MG63 (cell line): ENCODE measurements at regions not wholly inside any gene's neighbourhood (a gene's known extent, or its start where the extent isn't known, plus 50 kb on each side); places are given as distances from the start of the nearest gene placed in this dataset.

Experiments used
- DNase-seq: peaks from one replicate; pipeline ENCODE4 v3.0.0-alpha.2; 2020
- H3K27me3 ChIP-seq: fragments of 250-450 bp; sonication (Bioruptor Pico); 2 replicates; pipeline ENCODE4 v1.5.1; 2020; ENCODE audit warnings: mild to moderate bottlenecking, moderate library complexity
- H3K36me3 ChIP-seq: fragments of 250-450 bp; sonication (Bioruptor Pico); 2 replicates; pipeline ENCODE4 v1.5.1; 2020; ENCODE audit warnings: mild to moderate bottlenecking, moderate library complexity
- H3K4me3 ChIP-seq: fragments of 250-450 bp; sonication (Bioruptor Pico); 2 replicates; pipeline ENCODE4 v1.5.1; 2020; ENCODE audit warnings: mild to moderate bottlenecking, moderate library complexity
- H3K9me3 ChIP-seq: fragments of 250-450 bp; sonication (Bioruptor Pico); 2 replicates; pipeline ENCODE4 v1.5.1; 2020; ENCODE audit warnings: mild to moderate bottlenecking, moderate library complexity

DNA sequence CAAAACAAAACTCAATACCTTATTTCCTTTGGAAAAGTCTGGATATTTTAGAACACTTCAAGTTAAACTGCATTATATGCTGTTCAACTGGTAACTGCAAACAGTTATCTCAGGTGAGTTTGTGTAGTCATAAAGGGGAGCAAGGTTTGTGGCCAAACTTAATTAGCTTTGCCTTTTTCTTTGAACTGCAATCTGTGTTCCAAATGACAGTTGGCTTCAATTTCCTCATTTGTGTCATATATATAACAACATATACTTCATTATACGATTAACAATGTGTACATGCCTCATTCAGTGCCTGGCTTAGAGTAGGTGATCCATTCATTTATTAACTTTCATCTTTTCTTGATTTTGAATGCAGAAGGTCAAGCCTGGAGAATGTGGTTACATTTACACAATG lies 55.8 kb downstream of the KCNE4 start:
- no peaks in the 10 kb centered on the region for H3K27me3 ChIP-seq
- no peaks in the 10 kb centered on the region for H3K9me3 ChIP-seq
- no peak overlapping the region for H3K4me3 ChIP-seq
- DNase-seq, result no peak
- no peaks in the 10 kb centered on the region for H3K36me3 ChIP-seq

DNA sequence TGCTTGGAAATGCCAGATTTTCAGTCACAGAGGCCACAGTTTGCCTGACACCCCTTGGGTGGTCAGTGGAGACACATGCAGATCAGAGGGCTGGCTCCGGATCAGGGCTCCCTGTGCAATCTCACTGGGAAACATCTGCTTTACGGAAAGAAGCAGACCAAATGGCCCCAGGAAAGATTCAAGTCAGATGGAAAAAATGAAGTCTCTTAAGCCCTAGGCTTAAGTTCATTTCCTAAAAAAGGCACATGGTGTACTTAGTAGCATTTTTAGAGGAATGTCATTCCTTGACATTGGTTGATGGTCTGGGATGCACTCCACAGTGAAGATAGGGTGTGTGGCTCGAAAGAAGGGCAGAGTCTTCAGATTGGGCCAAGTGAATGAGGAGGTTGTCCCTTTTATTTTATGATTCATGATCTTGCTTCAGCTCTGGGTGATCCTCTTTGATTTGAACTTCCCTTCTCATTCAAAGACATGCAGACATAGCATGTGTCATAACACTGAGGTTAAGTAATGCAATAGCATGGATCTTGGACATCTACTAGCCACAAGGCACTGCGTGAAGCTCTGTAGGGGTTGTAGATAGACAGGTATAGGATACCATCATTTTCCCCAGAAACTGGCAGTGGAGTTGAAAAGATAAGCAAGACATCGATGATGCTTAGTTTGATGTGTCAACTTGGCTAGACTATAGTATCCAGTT lies 56.5 kb downstream of the KCNE4 start:
- Histone ChIP-seq H3K4me3 (no peak overlapping the region), H3K9me3 (no peaks in the 10 kb centered on the region), H3K36me3 (no peaks in the 10 kb centered on the region), H3K27me3 (no peaks in the 10 kb centered on the region)
- DNase-seq, result no peak

DNA sequence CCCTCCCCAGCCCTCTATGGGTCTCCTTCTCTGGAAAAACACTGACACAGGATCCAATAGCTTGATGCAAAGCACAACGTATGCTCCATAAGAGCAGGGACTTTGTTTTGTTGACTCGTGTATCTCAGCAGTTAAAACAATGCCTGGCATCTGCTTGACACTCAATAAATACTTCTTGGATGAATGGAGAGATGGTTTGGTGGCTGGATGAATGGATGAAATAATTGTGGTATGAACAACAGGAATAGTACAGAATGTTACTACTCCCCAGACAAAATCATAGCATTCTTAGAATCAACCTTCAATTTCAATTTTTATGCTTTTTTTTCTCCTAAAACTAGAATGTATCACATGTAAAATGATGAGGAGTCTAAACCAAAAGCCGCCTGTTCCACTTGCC lies 57.4 kb downstream of the KCNE4 start:
- Histone ChIP-seq H3K27me3 (no peaks in the 10 kb centered on the region), H3K4me3 (no peak overlapping the region), H3K36me3 (no peaks in the 10 kb centered on the region), H3K9me3 (no peaks in the 10 kb centered on the region)
- no peak for DNase-seq

DNA sequence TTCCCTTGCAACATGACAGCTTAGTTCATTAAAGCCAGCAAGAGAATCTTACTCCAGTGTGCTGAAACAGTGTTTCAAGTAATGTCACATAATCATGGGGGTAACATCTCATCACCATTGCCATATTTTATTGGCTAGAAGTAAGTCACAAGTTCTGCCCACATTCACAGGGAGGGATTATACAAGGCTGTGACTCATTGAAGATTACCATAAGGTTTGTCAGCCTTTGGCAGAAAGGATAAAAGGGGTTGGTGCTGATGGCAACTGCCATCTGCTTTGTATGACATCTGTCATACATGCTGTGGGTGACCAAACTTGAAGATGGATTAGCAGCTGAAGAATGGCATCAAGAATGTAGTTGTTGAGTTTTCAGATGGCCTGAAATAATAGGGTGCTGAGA lies 61.2 kb downstream of the KCNE4 start:
- no peaks in the 10 kb centered on the region for H3K27me3 ChIP-seq
- no peak for DNase-seq

DNA sequence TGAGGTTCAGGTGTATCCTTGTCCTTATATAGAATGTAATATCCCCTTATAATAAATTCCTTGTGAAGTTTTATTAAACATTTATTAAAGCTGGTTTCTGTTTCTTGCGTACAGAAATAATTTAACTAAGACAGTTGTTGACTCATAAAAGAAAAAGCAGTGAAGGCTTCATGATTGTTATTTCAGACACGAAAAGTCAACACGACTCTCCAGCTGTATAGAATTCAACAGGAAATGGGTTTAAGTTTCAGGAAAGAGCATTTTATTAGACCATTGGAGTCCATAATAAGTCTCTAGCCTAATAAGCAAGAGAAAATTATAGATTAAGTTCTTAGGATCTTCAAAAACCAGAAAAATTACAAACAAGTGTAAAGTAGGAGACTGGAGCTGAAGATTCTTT lies 62.2 kb downstream of the KCNE4 start:
- no peaks in the 10 kb centered on the region for H3K36me3 ChIP-seq
- no peak overlapping the region for H3K4me3 ChIP-seq
- no peaks in the 10 kb centered on the region for H3K9me3 ChIP-seq
- no peaks in the 10 kb centered on the region for H3K27me3 ChIP-seq
- no peak for DNase-seq

More for the DNA sequence above, 61.2 kb downstream of the KCNE4 start:
- Histone ChIP-seq H3K4me3 (no peak overlapping the region), H3K36me3 (no peaks in the 10 kb centered on the region), H3K9me3 (no peaks in the 10 kb centered on the region)

DNA sequence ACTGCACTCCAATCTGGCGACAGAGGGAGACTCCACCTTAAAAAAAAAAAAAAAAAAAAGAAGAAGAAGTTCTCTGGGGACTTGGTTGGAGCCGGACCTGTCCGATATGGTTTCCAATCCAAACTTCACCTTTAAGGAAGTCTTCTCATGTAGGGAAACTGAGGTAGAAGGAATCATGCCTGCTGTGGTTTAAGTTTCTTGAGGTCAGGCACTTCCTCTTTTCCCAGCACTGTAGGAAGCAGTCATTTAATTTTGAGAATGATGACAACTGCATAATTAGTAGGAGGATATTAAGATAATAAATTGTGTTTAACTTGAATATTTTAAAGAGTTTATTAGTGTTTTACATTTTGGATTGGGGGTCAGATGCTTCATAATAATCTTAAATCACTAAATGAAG lies 62.9 kb downstream of the KCNE4 start:
- H3K9me3 ChIP-seq, result no peaks in the 10 kb centered on the region
- DNase-seq, result no peak
- no peak overlapping the region for H3K4me3 ChIP-seq
- no peaks in the 10 kb centered on the region for H3K27me3 ChIP-seq
- no peaks in the 10 kb centered on the region for H3K36me3 ChIP-seq

DNA sequence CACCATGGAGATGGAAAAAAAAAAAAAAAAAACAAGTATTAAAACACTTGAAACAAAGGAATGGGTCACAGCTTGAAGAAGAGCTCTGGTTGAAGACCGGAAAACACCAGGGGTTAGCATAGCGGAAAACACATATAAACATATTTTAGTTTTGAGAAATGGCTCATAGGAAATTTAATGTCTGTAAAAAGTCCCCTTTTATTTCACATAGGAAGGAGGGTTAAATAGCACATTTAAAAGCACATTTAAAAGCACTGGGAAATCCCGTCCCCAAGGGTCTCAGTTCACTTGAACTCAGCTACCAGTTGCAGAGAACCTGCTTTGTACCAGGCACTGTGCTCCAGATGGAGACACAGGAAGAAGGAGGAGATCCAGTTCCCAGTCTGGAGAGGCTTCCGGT lies 65.5 kb downstream of the KCNE4 start:
- Histone ChIP-seq H3K9me3 (no peaks in the 10 kb centered on the region), H3K4me3 (no peak overlapping the region)

DNA sequence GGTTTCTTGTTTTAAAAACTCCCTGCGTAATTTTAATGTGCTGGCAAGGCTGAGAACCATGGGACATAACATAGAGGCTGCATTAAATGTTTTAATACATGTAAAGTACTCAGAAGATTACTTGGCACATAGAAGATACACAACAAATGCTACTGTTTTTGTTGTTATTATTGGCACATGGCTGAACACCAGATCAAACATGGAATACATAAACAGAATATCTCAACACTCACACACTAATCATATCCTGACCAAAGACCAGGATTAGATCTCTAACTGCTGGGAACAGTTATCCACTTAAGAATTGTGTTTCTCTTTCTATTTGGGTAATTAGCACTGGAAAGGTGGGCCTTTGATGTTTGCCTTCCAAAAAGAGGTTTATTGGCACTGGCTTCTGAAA lies 69.3 kb downstream of the KCNE4 start:
- no peak for DNase-seq
- Histone ChIP-seq H3K36me3 (no peaks in the 10 kb centered on the region), H3K4me3 (no peak overlapping the region), H3K9me3 (no peaks in the 10 kb centered on the region), H3K27me3 (no peaks in the 10 kb centered on the region)

More for the DNA sequence above, 65.5 kb downstream of the KCNE4 start:
- no peak for DNase-seq
- H3K36me3 ChIP-seq, result no peaks in the 10 kb centered on the region
- no peaks in the 10 kb centered on the region for H3K27me3 ChIP-seq

DNA sequence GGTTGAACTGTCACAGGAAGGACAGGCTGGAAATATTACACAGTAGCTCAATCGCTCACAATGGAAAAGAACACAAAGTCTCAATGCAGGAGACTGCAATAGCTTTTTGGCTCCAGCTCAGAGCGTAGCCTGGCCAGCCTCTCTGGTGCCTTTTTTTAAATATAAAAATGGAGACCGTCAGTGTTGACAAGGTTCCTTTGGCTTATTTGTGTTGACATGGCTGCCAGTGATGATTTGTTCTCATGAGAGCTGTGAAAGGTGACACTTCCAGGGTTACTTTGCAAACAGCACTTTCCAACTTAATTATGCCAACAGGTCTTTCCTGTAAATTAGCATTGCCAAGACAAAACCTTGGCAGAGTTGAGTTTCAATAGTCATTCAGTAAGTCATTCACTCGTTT lies 70.8 kb downstream of the KCNE4 start:
- peak; percentile 53 for DNase-seq
- Histone ChIP-seq H3K4me3 (no peak overlapping the region), H3K27me3 (no peaks in the 10 kb centered on the region), H3K9me3 (no peaks in the 10 kb centered on the region), H3K36me3 (no peaks in the 10 kb centered on the region)

DNA sequence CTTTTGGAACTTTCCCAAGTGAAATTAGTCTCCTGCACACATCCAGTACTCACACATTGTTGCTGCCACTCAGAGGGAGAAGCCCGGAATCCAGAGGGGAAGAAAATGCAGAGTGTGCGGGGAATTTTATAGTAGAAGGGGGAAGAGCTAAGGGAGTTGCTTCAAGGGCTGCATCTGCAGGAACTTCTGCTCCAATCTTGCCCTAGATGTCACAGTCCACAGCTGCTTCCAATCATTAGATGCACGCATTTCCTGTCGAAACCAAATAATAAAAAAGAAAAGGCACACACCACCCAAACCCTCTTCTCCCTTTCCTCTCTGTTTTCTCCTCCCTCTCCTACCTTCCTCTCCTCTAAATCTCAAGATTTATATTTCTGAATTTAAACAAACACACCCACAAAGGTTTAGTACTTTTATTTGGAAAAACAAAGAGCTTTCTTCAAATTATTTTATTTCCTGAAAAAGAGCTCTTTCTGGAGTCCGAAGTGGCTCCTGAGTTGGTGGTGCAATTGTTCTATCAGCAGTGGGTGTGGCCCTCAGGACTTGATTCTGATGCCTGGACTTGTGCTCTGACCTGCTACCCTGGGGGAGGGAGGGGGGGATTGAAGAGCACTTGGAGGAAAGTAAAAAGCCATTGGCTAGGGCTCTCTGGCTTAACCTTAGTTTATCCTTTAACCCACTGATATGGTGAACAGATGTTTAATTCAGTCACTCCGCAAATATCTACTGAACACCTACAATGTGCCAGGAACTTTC lies 72.0 kb downstream of the KCNE4 start:
- no peak for DNase-seq
- Histone ChIP-seq H3K9me3 (no peaks in the 10 kb centered on the region), H3K4me3 (no peak overlapping the region), H3K36me3 (no peaks in the 10 kb centered on the region), H3K27me3 (no peaks in the 10 kb centered on the region)

DNA sequence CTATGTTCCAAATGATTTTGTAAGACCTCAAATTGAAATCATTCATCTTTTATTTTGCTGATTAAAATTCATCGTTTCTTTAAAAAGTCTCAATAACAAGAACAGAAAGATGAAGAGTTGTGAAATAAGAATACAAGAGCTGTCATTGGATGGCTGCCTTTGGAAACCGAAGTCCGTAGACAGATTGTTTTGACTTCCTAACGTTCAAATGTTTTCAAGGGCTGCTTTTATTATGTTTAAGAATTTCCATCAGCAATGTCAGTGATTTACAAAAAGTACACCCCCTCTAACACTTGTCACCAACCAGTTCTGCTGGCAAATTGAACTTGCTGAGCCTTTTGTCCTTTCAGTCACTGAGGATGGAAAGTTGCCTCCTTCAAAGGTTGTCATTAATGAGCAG lies 89.6 kb downstream of the KCNE4 start:
- no peak for DNase-seq
- H3K9me3 ChIP-seq, result no peaks in the 10 kb centered on the region
- H3K4me3 ChIP-seq, result no peak overlapping the region
- H3K36me3 ChIP-seq, result no peaks in the 10 kb centered on the region
- peaks cover 3% of the 10 kb centered on the region; the same call in 1 of the 2 replicates for H3K27me3 ChIP-seq

DNA sequence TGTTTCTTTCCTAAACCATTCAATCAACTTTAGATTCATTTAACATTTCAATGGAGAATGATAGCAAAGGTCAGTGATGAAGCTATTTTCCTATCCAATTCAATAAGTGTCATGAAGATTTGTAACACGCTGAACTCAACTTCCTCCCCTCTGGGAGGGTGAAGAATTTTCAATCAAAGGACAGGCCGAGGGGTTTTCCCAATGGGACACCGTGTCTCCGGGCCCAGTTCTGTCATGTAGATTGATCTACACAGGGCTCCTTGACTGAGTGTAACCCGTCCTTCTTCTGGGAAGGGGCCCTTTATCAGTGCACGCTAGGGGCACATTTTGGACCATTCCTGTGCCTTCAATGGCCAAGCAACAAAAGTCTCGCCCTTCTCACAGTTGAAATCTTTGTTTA lies 90.1 kb downstream of the KCNE4 start:
- Histone ChIP-seq H3K27me3 (peaks cover 5% of the 10 kb centered on the region), H3K36me3 (no peaks in the 10 kb centered on the region), H3K9me3 (no peaks in the 10 kb centered on the region), H3K4me3 (no peak overlapping the region)
- no peak for DNase-seq

DNA sequence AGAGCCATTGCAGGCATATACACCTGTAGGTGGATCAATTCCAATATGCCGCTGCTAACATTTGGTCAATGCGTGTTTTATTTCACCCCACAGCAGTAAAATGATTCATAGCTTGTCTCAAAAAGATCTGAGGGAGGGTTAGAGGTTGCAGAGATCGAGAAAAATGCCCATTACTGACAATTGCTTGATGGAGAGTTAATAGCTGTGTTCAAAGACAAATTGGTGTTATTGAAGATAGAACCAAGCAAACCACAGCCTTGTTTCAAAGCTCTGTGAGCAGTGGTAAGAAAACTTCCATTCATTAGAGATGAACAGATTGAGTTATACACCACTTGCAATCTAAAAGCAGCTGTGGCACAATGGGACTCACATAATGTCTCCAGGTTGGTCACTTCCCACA lies 95.4 kb downstream of the KCNE4 start:
- peaks cover 5% of the 10 kb centered on the region for H3K27me3 ChIP-seq
- no peak for DNase-seq
- H3K9me3 ChIP-seq, result no peaks in the 10 kb centered on the region; the same call in 1 of the 2 replicates
- no peak overlapping the region for H3K4me3 ChIP-seq
- no peaks in the 10 kb centered on the region for H3K36me3 ChIP-seq

DNA sequence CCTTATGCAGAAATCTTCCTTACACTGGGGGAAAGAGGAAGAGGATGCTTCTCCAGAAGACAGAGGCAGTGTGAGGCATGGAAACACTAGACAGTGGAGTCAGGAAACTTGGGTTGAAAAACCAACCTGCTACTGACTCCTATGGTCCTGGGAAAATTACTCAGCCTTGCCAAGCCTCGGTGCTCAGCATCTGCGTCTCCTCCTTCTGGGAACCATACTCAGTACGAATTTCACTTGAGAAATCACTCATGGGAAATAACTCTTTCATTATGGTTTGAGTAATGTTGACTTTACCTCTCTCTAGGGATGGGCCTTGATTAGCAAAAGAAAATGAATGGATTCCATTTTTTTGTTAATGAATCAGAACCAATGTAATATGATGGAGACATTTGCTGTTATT lies 96.5 kb downstream of the KCNE4 start:
- Histone ChIP-seq H3K9me3 (no peaks in the 10 kb centered on the region; the same call in 1 of the 2 replicates), H3K4me3 (no peak overlapping the region), H3K36me3 (no peaks in the 10 kb centered on the region), H3K27me3 (peaks cover 5% of the 10 kb centered on the region)
- no peak for DNase-seq

DNA sequence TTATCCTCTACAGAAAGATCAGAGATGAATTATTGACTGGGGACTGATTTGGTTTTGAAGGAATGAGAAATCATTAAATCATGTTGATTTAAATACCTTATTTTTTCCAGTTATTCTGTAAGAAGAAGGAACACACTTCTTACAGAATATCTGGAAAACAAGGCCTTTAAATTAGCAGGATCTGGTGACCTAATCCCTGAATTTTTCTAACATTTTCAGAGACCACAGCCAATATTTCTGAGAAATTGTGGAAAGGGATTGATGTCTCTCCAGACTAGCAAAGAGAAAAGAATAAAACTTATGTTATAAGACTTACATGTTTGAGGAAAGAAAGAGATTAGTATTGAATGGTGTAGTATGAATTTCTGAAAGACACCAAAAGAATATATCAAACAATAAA lies 104.0 kb downstream of the KCNE4 start:
- Histone ChIP-seq H3K4me3 (no peak overlapping the region), H3K36me3 (no peaks in the 10 kb centered on the region), H3K27me3 (no peaks in the 10 kb centered on the region), H3K9me3 (no peaks in the 10 kb centered on the region)
- no peak for DNase-seq

DNA sequence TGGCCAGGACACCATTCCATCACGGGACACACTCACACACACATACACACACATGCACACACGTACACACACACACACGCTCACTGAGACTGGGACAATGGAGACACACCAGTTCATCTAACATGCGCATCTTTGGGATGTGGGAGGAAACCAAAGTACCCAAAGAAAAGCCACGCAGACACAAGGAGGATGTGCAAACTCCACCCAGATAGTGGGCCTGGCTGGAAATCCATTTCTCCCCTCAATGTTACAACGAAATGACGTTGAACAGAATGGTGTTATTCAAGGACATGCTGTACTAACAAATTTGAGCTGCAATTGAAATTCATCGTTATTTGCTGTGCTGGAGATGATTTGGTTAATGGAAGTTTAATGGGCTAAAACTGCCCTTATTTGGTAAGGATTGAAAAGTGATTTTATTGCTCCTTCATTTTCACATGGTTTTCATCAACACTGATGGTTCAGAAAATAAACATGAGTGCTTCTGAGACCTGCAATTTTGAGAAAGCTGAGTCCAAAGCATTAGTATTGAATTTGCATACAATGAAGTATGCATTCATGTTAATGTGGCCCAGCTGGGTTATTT lies 110.0 kb downstream of the KCNE4 start:
- H3K4me3 ChIP-seq, result no peak overlapping the region
- H3K36me3 ChIP-seq, result no peaks in the 10 kb centered on the region
- no peaks in the 10 kb centered on the region for H3K27me3 ChIP-seq
- no peaks in the 10 kb centered on the region for H3K9me3 ChIP-seq
- no peak for DNase-seq

DNA sequence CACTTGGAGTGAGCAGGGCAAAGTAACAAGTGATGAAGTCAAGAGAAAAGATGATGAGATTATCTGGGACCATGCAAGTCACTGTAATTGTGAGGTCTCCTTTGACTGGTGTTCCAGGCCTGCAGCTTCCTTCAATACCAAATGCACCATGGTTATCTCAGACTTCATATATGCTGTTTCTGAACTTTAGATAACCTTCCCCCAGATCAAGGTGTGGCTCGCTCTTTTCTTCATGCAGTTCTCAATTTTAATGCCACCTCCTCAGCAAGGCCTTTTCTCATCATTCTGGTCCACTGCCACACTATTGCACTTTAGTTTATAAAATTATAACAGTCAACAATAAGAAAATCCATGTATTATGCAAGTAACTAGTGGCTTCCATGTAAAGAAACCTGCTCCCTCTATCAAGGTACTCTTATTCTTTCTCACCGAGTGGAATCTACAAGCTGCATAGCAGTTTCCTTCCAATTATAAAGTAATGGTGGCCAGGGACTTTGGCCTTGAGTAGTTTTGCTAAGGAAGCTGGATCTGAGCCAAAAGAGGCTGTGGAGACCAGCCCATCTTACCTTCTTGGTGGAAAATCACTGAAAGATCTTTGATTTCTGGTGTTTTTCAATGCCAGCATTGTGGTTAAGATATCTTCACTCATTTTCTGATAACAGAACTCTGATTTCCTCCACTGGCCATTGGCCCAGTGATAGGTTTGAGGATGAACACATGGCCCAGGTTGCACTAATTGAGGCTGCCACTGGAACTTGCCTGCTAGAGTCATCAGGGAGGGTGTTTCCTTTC lies 113.6 kb downstream of the KCNE4 start:
- Histone ChIP-seq H3K4me3 (no peak overlapping the region), H3K9me3 (no peaks in the 10 kb centered on the region), H3K27me3 (no peaks in the 10 kb centered on the region), H3K36me3 (no peaks in the 10 kb centered on the region)
- no peak for DNase-seq
